K562 (cell line): ENCODE measurements at regions not wholly inside any gene's neighbourhood (a gene's known extent, or its start where the extent isn't known, plus 50 kb on each side); places are given as distances from the start of the nearest gene placed in this dataset.

Experiments used
- ATAC-seq: fragments of 200-7000 bp; cut with Tn5 transposase; 3 replicates; pipeline ENCODE4 v1.9.1; 2020; ENCODE audit warnings: moderate library complexity
- BruUV-seq: library from RNA; stranded (reverse); fragments of 400-500 nt; replicated peaks from 2 replicates; lab custom pipeline; 2021; lab: Mats Ljungman, UMichigan
- CTCF ChIA-PET: fragments of 300-600 bp; formaldehyde crosslinking; extraction: SDS; loops from one replicate; lab custom pipeline; 2021; ENCODE audit warnings: low intra/inter-chr PET ratio; lab: Yijun Ruan, JAX
- POLR2A ChIA-PET: fragments of 300-600, 350-650 bp; sonication (Branson Sonifier 250); formaldehyde crosslinking; extraction: SDS; loops from one replicate; lab custom pipeline; 2021; ENCODE audit warnings: antibody characterized with exemption, inconsistent platforms; lab: Yijun Ruan, JAX
- DNase-seq, 4 experiments: peaks; one replicate each; pipeline versions ENCODE4 v3.0.0 to v3.0.0-alpha.2; 2011 to 2018; ENCODE audit warnings: low spot score in 3 of 4, mixed read lengths in 3 of 4; ENCODE audit errors: extremely low read depth in 1 of 4
- FAIRE-seq: peaks from 2 replicates; lab custom pipeline; 2011; peaks lifted over from hg19 to GRCh38; lab: Jason Lieb, UNC
- H2AFZ ChIP-seq: 2 replicates; pipeline ENCODE4 v1.6.0; 2011; ENCODE audit warnings: low read depth, low read length, control low read depth, inconsistent platforms
- H3K27ac ChIP-seq: fragments of 200-600 bp; 3 replicates; pipeline ENCODE4 v1.8.0; 2011; ENCODE audit warnings: low read depth, mild to moderate bottlenecking, control low read depth, inconsistent platforms, low read length, moderate library complexity, mixed read lengths; ENCODE audit errors: extremely low read depth
- H3K27me3 ChIP-seq, 2 experiments: fragments of 300-600 bp in 1 of 2; 2 replicates in 1 of 2; 3 replicates in 1 of 2; pipeline versions ENCODE4 v1.6.0 to v1.8.0; 2011; ENCODE audit warnings: inconsistent platforms in 2 of 2, low read length in 2 of 2, mild to moderate bottlenecking in 1 of 2, mixed read lengths in 1 of 2, moderate library complexity in 1 of 2; ENCODE audit not compliant: control insufficient read depth in 2 of 2, insufficient read depth in 2 of 2
- H3K36me3 ChIP-seq: fragments of 300-600 bp; 3 replicates; pipeline ENCODE4 v1.8.0; 2011; ENCODE audit warnings: mild to moderate bottlenecking, low read length, inconsistent platforms; ENCODE audit not compliant: control insufficient read depth, insufficient read depth
- H3K4me1 ChIP-seq, 2 experiments: fragments of 200-600 bp in 1 of 2; replicated peaks in 1 of 2; 2 replicates in 1 of 2; 3 replicates in 1 of 2; pipeline versions ENCODE4 v1.5.1 to v1.8.0; 2011; ENCODE audit warnings: inconsistent platforms in 2 of 2, low read length in 2 of 2, mild to moderate bottlenecking in 1 of 2, mixed read lengths in 1 of 2, moderate library complexity in 1 of 2; ENCODE audit not compliant: control insufficient read depth in 2 of 2, insufficient read depth in 2 of 2
- H3K4me2 ChIP-seq: 2 replicates; pipeline ENCODE4 v1.6.1; 2011; ENCODE audit warnings: low read length, control low read depth, inconsistent platforms, mixed read lengths; ENCODE audit not compliant: insufficient read depth
- H3K4me3 ChIP-seq: fragments of 200-600 bp; sonication (generic), shearing (Covaris generic); 2 replicates; pipeline ENCODE4 v1.5.1; 2016; ENCODE audit warnings: control low read depth, inconsistent platforms
- H3K79me2 ChIP-seq: fragments of 200-600 bp; 3 replicates; pipeline ENCODE4 v1.8.0; 2011; ENCODE audit warnings: low read length, inconsistent platforms; ENCODE audit not compliant: control insufficient read depth, insufficient read depth
- H3K9ac ChIP-seq, 2 experiments: 2 replicates each; pipeline versions ENCODE4 v1.6.0 to v1.6.1; 2011; ENCODE audit warnings: low read depth in 2 of 2, low read length in 2 of 2, control low read depth in 1 of 2, inconsistent platforms in 1 of 2, mild to moderate bottlenecking in 1 of 2, mixed read lengths in 1 of 2; ENCODE audit not compliant: insufficient read depth in 1 of 2
- H3K9me1 ChIP-seq: one replicate; pipeline ENCODE4 v1.6.0; 2011; ENCODE audit warnings: inconsistent platforms, mild to moderate bottlenecking, low read length, moderate library complexity; ENCODE audit not compliant: control insufficient read depth, insufficient read depth
- H3K9me3 ChIP-seq: replicated peaks from 2 replicates; pipeline ENCODE4 v1.5.1; 2011; ENCODE audit warnings: low read depth, low read length, inconsistent platforms; ENCODE audit not compliant: control insufficient read depth, insufficient read depth
- H4K20me1 ChIP-seq: replicated peaks from 2 replicates; pipeline ENCODE4 v1.6.1; 2011; ENCODE audit warnings: low read length, inconsistent platforms, mixed read lengths; ENCODE audit not compliant: control insufficient read depth, insufficient read depth
- GATAD2B ChIP-seq: fragments of 450-650 bp; IDR thresholded peaks from 2 replicates; pipeline ENCODE4 v1.6.1; 2017; ENCODE audit warnings: mild to moderate bottlenecking, borderline replicate concordance
- HMG20B ChIP-seq: fragments of 250-450 bp; sonication (Bioruptor Pico); IDR thresholded peaks from 2 replicates; pipeline ENCODE4 v1.5.0; 2021; ENCODE audit warnings: mild to moderate bottlenecking
- JUNB ChIP-seq: fragments of 450-650 bp; formaldehyde crosslinking; conservative IDR thresholded peaks from 2 replicates; pipeline ENCODE4 v1.4.0; 2020; ENCODE audit warnings: mild to moderate bottlenecking
- NCOA4 ChIP-seq: fragments of 450-650 bp; IDR thresholded peaks from 2 replicates; pipeline ENCODE4 v1.6.1; 2018; ENCODE audit warnings: mild to moderate bottlenecking; ENCODE audit not compliant: partially characterized antibody
- NR3C1 ChIP-seq: sonication (generic); formaldehyde crosslinking; IDR thresholded peaks from 2 replicates; pipeline ENCODE4 v1.8.1; 2022; ENCODE audit warnings: missing genetic modification reagents
- RBM15 ChIP-seq: fragments of 200-400 bp; formaldehyde crosslinking; IDR thresholded peaks from 2 replicates; pipeline ENCODE4 v1.6.1; 2018; ENCODE audit warnings: mild to moderate bottlenecking, low read length, moderate library complexity; ENCODE audit not compliant: insufficient read depth
- ZBTB33 ChIP-seq: sonication (generic); formaldehyde crosslinking; IDR thresholded peaks from 2 replicates; pipeline ENCODE4 v1.8.1; 2023; ENCODE audit warnings: mild to moderate bottlenecking, missing genetic modification reagents
- ZBTB43 ChIP-seq: sonication (generic); formaldehyde crosslinking; IDR thresholded peaks from 2 replicates; pipeline ENCODE4 v1.8.0; 2023; ENCODE audit warnings: mild to moderate bottlenecking, missing genetic modification reagents
- ZNF518B ChIP-seq: fragments of 250-450 bp; sonication (Bioruptor Pico); IDR thresholded peaks from 2 replicates; pipeline ENCODE4 v1.5.0; 2021; ENCODE audit warnings: mild to moderate bottlenecking, moderate library complexity
- ZNF589 ChIP-seq: fragments of 200-800 bp; sonication (Bioruptor generic); IDR thresholded peaks from 2 replicates; pipeline ENCODE4 v1.6.1; 2016; ENCODE audit warnings: low read depth, missing genetic modification characterization, missing compliant biosample characterization
- ZNF609 ChIP-seq: sonication (generic); formaldehyde crosslinking; IDR thresholded peaks from 2 replicates; pipeline ENCODE4 v1.8.1; 2023; ENCODE audit warnings: missing genetic modification reagents, mild to moderate bottlenecking, borderline replicate concordance
- WGBS: fragments of 100-300 bp; shearing (Covaris generic); methylation state at CpG from one replicate; pipeline ENCODE4 v1.1.6; 2016; ENCODE audit warnings: low coverage, mixed read lengths; ENCODE audit not compliant: insufficient coverage; ENCODE audit errors: missing lambda C conversion rate; 5-methylcytosine and 5-hydroxymethylcytosine counted together
- in situ Hi-C: fragments of 300-500 bp; cut with MboI; formaldehyde crosslinking; loops from 4 replicates; pipeline ENCODE4 v1.15.0; 2018; ENCODE audit warnings: inconsistent platforms, mixed read lengths
- intact Hi-C: fragments of 100-400 bp; cut with micrococcal nuclease; formaldehyde crosslinking; loops from 2 replicates; pipeline ENCODE4 v1.14.2; 2022

- Histone ChIP-seq H3K4me2 (no peak overlapping the region), H3K4me3 (no peak overlapping the region), H3K27me3 (no peaks in the 10 kb centered on the region), H3K9me1 (no peaks in the 10 kb centered on the region), H3K9ac (no peak overlapping the region), H3K4me1 (no peaks in the 10 kb centered on the region), H3K9me3 (0 out of 2 replicates have a peak, but pooled peaks cover 2% of the 10 kb centered on the region), H2AFZ (no peak overlapping the region), H4K20me1 (no peaks in the 10 kb centered on the region), H3K36me3 (no peaks in the 10 kb centered on the region), H3K79me2 (no peaks in the 10 kb centered on the region), H3K27ac (no peak overlapping the region)
- ChIA-PET POLR2A (no interaction called here), CTCF (no interaction called here)
- 0% methylated on average over 3 of the region's 3 CpGs for WGBS
- DNase-seq (no peak), ATAC-seq (no peak), FAIRE-seq (no peak)
- intact Hi-C loops (no loop called here), in situ Hi-C loops (no loop called here)
- no TSS peak for BruUV-seq
- TF ChIP-seq ZNF518B, result no peak
- no peak for TF ChIP-seq RBM15
- no peak for TF ChIP-seq ZBTB33 (CRISPR knock-in tag)
- no peak for TF ChIP-seq ZNF609 (CRISPR knock-in tag)
- no peak for TF ChIP-seq JUNB (CRISPR knock-in tag)
- TF ChIP-seq GATAD2B, result no peak
- TF ChIP-seq NR3C1 (CRISPR knock-in tag), result no peak
- no peak for TF ChIP-seq HMG20B (CRISPR knock-in tag)
- TF ChIP-seq ZNF589 (CRISPR knock-in tag), result no peak
- no peak for TF ChIP-seq ZBTB43 (CRISPR knock-in tag)
- no peak for TF ChIP-seq NCOA4
Measured at GRCh38 chr5:126003309-126003708, 419.9 kb upstream of the GRAMD2B start.
